Smooth muscle cell (in vitro differentiated cells): ENCODE measurements at regions not wholly inside any gene's neighbourhood (a gene's known extent, or its start where the extent isn't known, plus 50 kb on each side); places are given as distances from the start of the nearest gene placed in this dataset.

ENCODE experiments used
- DNase-seq: peaks from one replicate; lab custom pipeline; 2025; ENCODE audit not compliant: unreplicated experiment; lab: John Stamatoyannopoulos, UW
- H2AFZ ChIP-seq: fragments of 200-600 bp; sonication (generic); 2 replicates; pipeline ENCODE4 v1.6.0; 2016; ENCODE audit warnings: antibody characterized with exemption, low read depth, mild to moderate bottlenecking
- H3F3A ChIP-seq: fragments of 200-600 bp; sonication (generic); 2 replicates; pipeline ENCODE4 v1.6.0; 2017; ENCODE audit warnings: antibody characterized with exemption, low read depth
- H3K27ac ChIP-seq: fragments of 200-600 bp; sonication (generic); 2 replicates; pipeline ENCODE4 v1.5.1; 2016; ENCODE audit warnings: low read depth, mild to moderate bottlenecking
- H3K27me3 ChIP-seq: fragments of 200-600 bp; sonication (generic); 2 replicates; pipeline ENCODE4 v1.6.1; 2016; ENCODE audit warnings: low read depth, mild to moderate bottlenecking
- H3K36me3 ChIP-seq: fragments of 200-600 bp; sonication (generic); 2 replicates; pipeline ENCODE4 v1.5.1; 2016; ENCODE audit warnings: low read depth
- H3K4me1 ChIP-seq: fragments of 200-600 bp; sonication (generic); 2 replicates; pipeline ENCODE4 v1.5.1; 2016; ENCODE audit warnings: low read depth
- H3K4me2 ChIP-seq: fragments of 200-600 bp; sonication (generic); 2 replicates; pipeline ENCODE4 v1.6.0; 2016; ENCODE audit warnings: mild to moderate bottlenecking
- H3K4me3 ChIP-seq: fragments of 200-600 bp; sonication (generic); 2 replicates; pipeline ENCODE4 v1.5.1; 2016; ENCODE audit warnings: mild to moderate bottlenecking
- H3K79me2 ChIP-seq: fragments of 200-600 bp; sonication (generic); 2 replicates; pipeline ENCODE4 v1.6.0; 2016; ENCODE audit warnings: low read depth, mild to moderate bottlenecking
- H3K9ac ChIP-seq: fragments of 200-600 bp; sonication (generic); 2 replicates; pipeline ENCODE4 v1.6.0; 2016; ENCODE audit warnings: low read depth
- H3K9me3 ChIP-seq: fragments of 200-600 bp; sonication (generic); replicated peaks from 2 replicates; pipeline ENCODE4 v1.5.1; 2016; ENCODE audit warnings: low read depth
- H4K20me1 ChIP-seq: fragments of 200-600 bp; sonication (generic); 2 replicates; pipeline ENCODE4 v1.6.0; 2016; ENCODE audit warnings: low read depth
- WGBS: methylation state at CpG from one replicate; pipeline ENCODE4 v1.1.7; 2016; ENCODE audit warnings: low lambda C conversion rate; 5-methylcytosine and 5-hydroxymethylcytosine counted together
- TF ChIP-seq, protein P1 (sequence below): fragments of 200-600 bp; sonication (generic); IDR thresholded peaks from 2 replicates; pipeline ENCODE4 v1.5.1; 2017; ENCODE audit warnings: borderline replicate concordance, mild to moderate bottlenecking, antibody characterized with exemption; ENCODE audit not compliant: insufficient read depth, poor library complexity, severe bottlenecking

DNA sequence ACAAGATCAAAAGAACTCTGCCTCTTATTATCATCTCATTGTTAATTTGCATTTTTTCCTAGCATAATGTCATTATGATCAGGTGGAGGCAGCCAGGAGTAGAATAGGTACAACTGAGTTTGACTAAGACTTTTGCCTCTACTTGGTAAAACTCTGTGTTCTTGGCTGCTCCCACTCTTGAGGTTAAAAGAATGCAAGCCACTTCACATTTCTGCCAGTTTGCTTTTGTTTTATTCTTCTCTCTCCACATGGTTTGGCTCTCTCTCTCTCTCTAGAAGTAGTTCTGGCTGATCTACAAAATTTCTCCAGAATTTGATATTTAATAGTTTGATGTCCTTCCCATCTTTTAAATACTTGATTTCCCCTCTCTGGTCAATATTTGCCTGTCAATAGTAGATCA lies 170.7 kb upstream of the E2F7 start:
- DNase-seq, result no peak
- TF ChIP-seq, protein P1, sequence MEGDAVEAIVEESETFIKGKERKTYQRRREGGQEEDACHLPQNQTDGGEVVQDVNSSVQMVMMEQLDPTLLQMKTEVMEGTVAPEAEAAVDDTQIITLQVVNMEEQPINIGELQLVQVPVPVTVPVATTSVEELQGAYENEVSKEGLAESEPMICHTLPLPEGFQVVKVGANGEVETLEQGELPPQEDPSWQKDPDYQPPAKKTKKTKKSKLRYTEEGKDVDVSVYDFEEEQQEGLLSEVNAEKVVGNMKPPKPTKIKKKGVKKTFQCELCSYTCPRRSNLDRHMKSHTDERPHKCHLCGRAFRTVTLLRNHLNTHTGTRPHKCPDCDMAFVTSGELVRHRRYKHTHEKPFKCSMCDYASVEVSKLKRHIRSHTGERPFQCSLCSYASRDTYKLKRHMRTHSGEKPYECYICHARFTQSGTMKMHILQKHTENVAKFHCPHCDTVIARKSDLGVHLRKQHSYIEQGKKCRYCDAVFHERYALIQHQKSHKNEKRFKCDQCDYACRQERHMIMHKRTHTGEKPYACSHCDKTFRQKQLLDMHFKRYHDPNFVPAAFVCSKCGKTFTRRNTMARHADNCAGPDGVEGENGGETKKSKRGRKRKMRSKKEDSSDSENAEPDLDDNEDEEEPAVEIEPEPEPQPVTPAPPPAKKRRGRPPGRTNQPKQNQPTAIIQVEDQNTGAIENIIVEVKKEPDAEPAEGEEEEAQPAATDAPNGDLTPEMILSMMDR, result no peak
- Histone ChIP-seq H3F3A (no peaks in the 10 kb centered on the region), H4K20me1 (no peaks in the 10 kb centered on the region), H3K79me2 (no peaks in the 10 kb centered on the region), H3K9ac (no peak overlapping the region), H2AFZ (no peak overlapping the region), H3K27me3 (no peaks in the 10 kb centered on the region), H3K9me3 (no peaks in the 10 kb centered on the region), H3K4me2 (no peak overlapping the region), H3K36me3 (no peaks in the 10 kb centered on the region), H3K27ac (no peak overlapping the region), H3K4me1 (no peaks in the 10 kb centered on the region), H3K4me3 (no peak overlapping the region)

GRCh38 chr12:77232045-77232444 lies 166.7 kb upstream of the E2F7 start:
- no peaks in the 10 kb centered on the region for H3K4me1 ChIP-seq
- H3F3A ChIP-seq, result no peaks in the 10 kb centered on the region
- H3K4me2 ChIP-seq, result peak overlapping the region; percentile 55
- 31% methylated on average over 1 of the region's 1 CpG for WGBS
- H3K27ac ChIP-seq, result peak overlapping the region; percentile 41
- DNase-seq, result no peak
- H2AFZ ChIP-seq, result no peak overlapping the region
- no peaks in the 10 kb centered on the region for H3K9me3 ChIP-seq
- H3K9ac ChIP-seq, result no peak overlapping the region
- no peak overlapping the region for H3K4me3 ChIP-seq
- no peaks in the 10 kb centered on the region for H4K20me1 ChIP-seq
- H3K79me2 ChIP-seq, result no peaks in the 10 kb centered on the region
- H3K36me3 ChIP-seq, result no peaks in the 10 kb centered on the region
- TF ChIP-seq, protein P1, result no peak
- H3K27me3 ChIP-seq, result no peaks in the 10 kb centered on the region

- Histone ChIP-seq H3K4me3 (no peak overlapping the region), H3K79me2 (no peaks in the 10 kb centered on the region), H2AFZ (no peak overlapping the region), H3F3A (no peaks in the 10 kb centered on the region), H4K20me1 (no peaks in the 10 kb centered on the region), H3K4me2 (peak overlapping the region; percentile 55), H3K9me3 (no peaks in the 10 kb centered on the region), H3K36me3 (no peaks in the 10 kb centered on the region), H3K27ac (peak overlapping the region; percentile 41), H3K4me1 (no peaks in the 10 kb centered on the region), H3K27me3 (no peaks in the 10 kb centered on the region), H3K9ac (no peak overlapping the region)
- TF ChIP-seq, protein P1, result no peak
- DNase-seq, result no peak
- 57% methylated on average over 5 of the region's 5 CpGs for WGBS
Observed at GRCh38 chr12:77231501-77231918, 166.1 kb upstream of the E2F7 start.

GRCh38 chr12:77229640-77230442 lies 164.5 kb upstream of the E2F7 start:
- WGBS, result 70% methylated on average over 6 of the region's 6 CpGs
- DNase-seq, result no peak
- TF ChIP-seq, protein P1, result no peak
- H3K9me3 ChIP-seq, result no peaks in the 10 kb centered on the region
- no peaks in the 10 kb centered on the region for H3F3A ChIP-seq
- H3K4me1 ChIP-seq, result no peaks in the 10 kb centered on the region
- no peak overlapping the region for H3K4me3 ChIP-seq
- H3K79me2 ChIP-seq, result no peaks in the 10 kb centered on the region
- H3K27ac ChIP-seq, result no peak overlapping the region
- H4K20me1 ChIP-seq, result no peaks in the 10 kb centered on the region
- H3K9ac ChIP-seq, result no peak overlapping the region
- H3K4me2 ChIP-seq, result no peak overlapping the region
- no peak overlapping the region for H2AFZ ChIP-seq
- no peaks in the 10 kb centered on the region for H3K27me3 ChIP-seq
- no peaks in the 10 kb centered on the region for H3K36me3 ChIP-seq
